Liver (tissue), 8 donors: ENCODE measurements at regions not wholly inside any gene's neighbourhood (a gene's known extent, or its start where the extent isn't known, plus 50 kb on each side); places are given as distances from the start of the nearest gene placed in this dataset.

Source experiments
- DNase-seq: peaks from one replicate; pipeline ENCODE4 v3.0.0-alpha.2; 2017; ENCODE audit warnings: low spot score
- H3K27ac ChIP-seq, 2 donors: one replicate each; pipeline ENCODE4 v1.7.0; 2013; ENCODE audit warnings: inconsistent platforms in 2 of 2, low read length in 2 of 2, control low read depth in 1 of 2, low read depth in 1 of 2, mild to moderate bottlenecking in 1 of 2
- H3K27me3 ChIP-seq, 4 donors: one replicate each; pipeline versions ENCODE4 v1.6.1 to v1.7.0; 2013; ENCODE audit warnings: low read length in 3 of 4, inconsistent platforms in 1 of 4, mild to moderate bottlenecking in 1 of 4, moderate library complexity in 1 of 4; ENCODE audit not compliant: control insufficient read depth in 4 of 4, insufficient read depth in 4 of 4
- H3K36me3 ChIP-seq, 4 donors: one replicate each; pipeline versions ENCODE4 v1.6.1 to v1.7.0; 2013; ENCODE audit warnings: low read length in 3 of 4, mild to moderate bottlenecking in 3 of 4, low read depth in 1 of 4, moderate library complexity in 1 of 4; ENCODE audit not compliant: control insufficient read depth in 4 of 4, insufficient read depth in 3 of 4
- H3K4me1 ChIP-seq, 4 donors: one replicate each; pipeline versions ENCODE4 v1.6.1 to v1.7.0; 2013; ENCODE audit warnings: low read length in 3 of 4, mild to moderate bottlenecking in 3 of 4, moderate library complexity in 1 of 4; ENCODE audit not compliant: control insufficient read depth in 4 of 4, insufficient read depth in 4 of 4
- H3K4me3 ChIP-seq, 3 donors: one replicate each; pipeline versions ENCODE4 v1.6.1 to v1.7.0; 2013; ENCODE audit warnings: low read length in 3 of 3, control low read depth in 1 of 3, low read depth in 1 of 3, mild to moderate bottlenecking in 1 of 3
- H3K9ac ChIP-seq, 2 donors: one replicate each; pipeline ENCODE4 v1.7.0; 2013; ENCODE audit warnings: low read length in 2 of 2, mild to moderate bottlenecking in 2 of 2, moderate library complexity in 2 of 2, control low read depth in 1 of 2, low read depth in 1 of 2
- H3K9me3 ChIP-seq, 4 donors: one replicate each; pipeline versions ENCODE4 v1.6.1 to v1.7.0; 2013; ENCODE audit warnings: low read length in 3 of 4; ENCODE audit not compliant: control insufficient read depth in 4 of 4
- ATF3 ChIP-seq: IDR thresholded peaks from 2 replicates; pipeline ENCODE4 v1.6.1; 2016; ENCODE audit warnings: antibody characterized with exemption
- CTCF ChIP-seq: fragments of 150-350 bp; IDR thresholded peaks from 2 replicates; pipeline ENCODE4 v1.5.1; 2017; ENCODE audit warnings: improper control_type of control experiment, low read depth, low read length; ENCODE audit not compliant: missing input control
- EGR1 ChIP-seq, 2 donors: IDR thresholded peaks; 2 replicates each; pipeline ENCODE4 v1.6.1; 2016 to 2018; ENCODE audit warnings: antibody characterized with exemption in 2 of 2, low read depth in 2 of 2
- FOXA2 ChIP-seq: IDR thresholded peaks from 2 replicates; pipeline ENCODE4 v1.6.1; 2016; ENCODE audit warnings: antibody characterized with exemption
- HNF4A ChIP-seq, 2 donors: conservative IDR thresholded peaks; 2 replicates each; pipeline ENCODE4 v1.6.1; 2016; ENCODE audit warnings: antibody characterized with exemption in 2 of 2, mild to moderate bottlenecking in 2 of 2
- HNF4G ChIP-seq: IDR thresholded peaks from 2 replicates; pipeline ENCODE4 v1.6.1; 2016; ENCODE audit warnings: antibody characterized with exemption
- MAX ChIP-seq: IDR thresholded peaks from 2 replicates; pipeline ENCODE4 v1.6.1; 2016; ENCODE audit warnings: antibody characterized with exemption
- NR2F2 ChIP-seq: IDR thresholded peaks from 2 replicates; pipeline ENCODE4 v1.6.1; 2016; ENCODE audit warnings: antibody characterized with exemption
- REST ChIP-seq: IDR thresholded peaks from 2 replicates; pipeline ENCODE4 v1.6.1; 2016; ENCODE audit warnings: antibody characterized with exemption, mild to moderate bottlenecking
- TAF1 ChIP-seq: conservative IDR thresholded peaks from 2 replicates; pipeline ENCODE4 v1.6.1; 2016; ENCODE audit warnings: antibody characterized with exemption, mild to moderate bottlenecking
- YY1 ChIP-seq: IDR thresholded peaks from 2 replicates; pipeline ENCODE4 v1.6.1; 2016; ENCODE audit warnings: antibody characterized with exemption, mild to moderate bottlenecking
- ZBTB33 ChIP-seq: IDR thresholded peaks from 2 replicates; pipeline ENCODE4 v1.6.1; 2016; ENCODE audit warnings: antibody characterized with exemption
- WGBS: extraction: QIAGEN DNeasy Blood & Tissue Kit; methylation state at CpG from one replicate; pipeline ENCODE4 v1.1.7; 2013; 5-methylcytosine and 5-hydroxymethylcytosine counted together
- donor health status: healthy.
- donor health status: healthy.
- donor health status: healthy.
- donor health status: healthy.
- donor health status: healthy.

- H3K27ac ChIP-seq = no peak overlapping the region
- TF ChIP-seq HNF4A (conservative IDR thresholded peaks at IDR 0.05) = no peak
- TF ChIP-seq HNF4G = no peak
- TF ChIP-seq FOXA2 = no peak
- no peak for TF ChIP-seq ZBTB33
- no peak overlapping the region for H3K9ac ChIP-seq
- H3K4me3 ChIP-seq = no peak overlapping the region
- H3K36me3 ChIP-seq = no peaks in the 10 kb centered on the region
- DNase-seq = no peak
- no peaks in the 10 kb centered on the region for H3K4me1 ChIP-seq
- no peaks in the 10 kb centered on the region for H3K27me3 ChIP-seq
- WGBS = 86% methylated on average over 4 of the region's 4 CpGs
- H3K9me3 ChIP-seq = no peaks in the 10 kb centered on the region
Measured at GRCh38 chr4:66235876-66236275, 565.6 kb upstream of the EPHA5 start.

GRCh38 chr4:66229885-66230284, 559.6 kb upstream of the EPHA5 start:
- no peaks in the 10 kb centered on the region for H3K36me3 ChIP-seq
- H3K4me3 ChIP-seq = no peak overlapping the region
- H3K9me3 ChIP-seq = no peaks in the 10 kb centered on the region
- H3K27me3 ChIP-seq = no peaks in the 10 kb centered on the region
- DNase-seq = no peak
- no peaks in the 10 kb centered on the region for H3K4me1 ChIP-seq
- no peak overlapping the region for H3K27ac ChIP-seq
- WGBS = 64% methylated on average over 2 of the region's 2 CpGs
- TF ChIP-seq TAF1 (no peak), ZBTB33 (no peak), CTCF (no peak), YY1 (no peak), MAX (no peak), EGR1 (IDR thresholded peaks at IDR 0.05; ENCODE audit: low read depth in 2 of 2) (no peak), ATF3 (no peak), REST (no peak), HNF4G (no peak), NR2F2 (no peak)
- no peak overlapping the region for H3K9ac ChIP-seq
